ENCODE measurements at regions not wholly inside any gene's neighbourhood (a gene's known extent, or its start where the extent isn't known, plus 50 kb on each side); places are given as distances from the start of the nearest gene placed in this dataset.

- DNase-seq, result no peak
- no peaks in the 10 kb centered on the region for H3K27me3 ChIP-seq (ENCODE audit: insufficient read depth, low read depth, severe bottlenecking)
- no peak overlapping the region for H3K4me3 ChIP-seq (ENCODE audit: low read depth, low read length)
- TF ChIP-seq, protein P1, sequence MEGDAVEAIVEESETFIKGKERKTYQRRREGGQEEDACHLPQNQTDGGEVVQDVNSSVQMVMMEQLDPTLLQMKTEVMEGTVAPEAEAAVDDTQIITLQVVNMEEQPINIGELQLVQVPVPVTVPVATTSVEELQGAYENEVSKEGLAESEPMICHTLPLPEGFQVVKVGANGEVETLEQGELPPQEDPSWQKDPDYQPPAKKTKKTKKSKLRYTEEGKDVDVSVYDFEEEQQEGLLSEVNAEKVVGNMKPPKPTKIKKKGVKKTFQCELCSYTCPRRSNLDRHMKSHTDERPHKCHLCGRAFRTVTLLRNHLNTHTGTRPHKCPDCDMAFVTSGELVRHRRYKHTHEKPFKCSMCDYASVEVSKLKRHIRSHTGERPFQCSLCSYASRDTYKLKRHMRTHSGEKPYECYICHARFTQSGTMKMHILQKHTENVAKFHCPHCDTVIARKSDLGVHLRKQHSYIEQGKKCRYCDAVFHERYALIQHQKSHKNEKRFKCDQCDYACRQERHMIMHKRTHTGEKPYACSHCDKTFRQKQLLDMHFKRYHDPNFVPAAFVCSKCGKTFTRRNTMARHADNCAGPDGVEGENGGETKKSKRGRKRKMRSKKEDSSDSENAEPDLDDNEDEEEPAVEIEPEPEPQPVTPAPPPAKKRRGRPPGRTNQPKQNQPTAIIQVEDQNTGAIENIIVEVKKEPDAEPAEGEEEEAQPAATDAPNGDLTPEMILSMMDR (IDR thresholded peaks at IDR 0.05; ENCODE audit: low read depth, low read length), result no peak
- H3K9me3 ChIP-seq (ENCODE audit: severe bottlenecking), result no peaks in the 10 kb centered on the region
- no peaks in the 10 kb centered on the region for H3K36me3 ChIP-seq
- no peak overlapping the region for H3K27ac ChIP-seq
Observed at GRCh38 chr12:93016752-93017350, 87.8 kb upstream of the EEA1 start.

DNA sequence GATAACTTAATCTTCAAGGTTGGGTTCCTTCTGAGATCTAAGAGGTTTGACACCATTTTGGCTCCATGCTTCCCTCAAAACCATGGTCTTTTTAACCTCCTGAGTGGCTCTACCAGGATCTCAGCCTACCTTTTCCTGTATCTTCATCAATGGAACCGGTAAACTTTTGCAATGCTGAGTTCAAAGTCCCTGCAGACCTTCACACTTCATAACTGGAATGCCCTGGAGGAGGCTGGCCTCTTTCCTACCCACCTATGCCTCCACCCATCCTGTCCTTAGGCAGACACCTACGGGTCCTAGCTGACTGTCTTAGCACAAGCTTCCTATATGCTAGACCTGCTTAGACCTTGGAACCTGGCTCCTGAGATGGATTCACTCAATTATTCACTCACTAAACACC, 89.5 kb upstream of the EEA1 start:
- H3K27me3 ChIP-seq (ENCODE audit: insufficient read depth, low read depth, severe bottlenecking), result no peaks in the 10 kb centered on the region
- no peaks in the 10 kb centered on the region for H3K36me3 ChIP-seq
- TF ChIP-seq, protein P1 (IDR thresholded peaks at IDR 0.05; ENCODE audit: low read depth, low read length), result no peak
- no peak overlapping the region for H3K4me3 ChIP-seq (ENCODE audit: low read depth, low read length)
- no peak for DNase-seq
- H3K27ac ChIP-seq, result no peak overlapping the region
- no peaks in the 10 kb centered on the region for H3K9me3 ChIP-seq (ENCODE audit: severe bottlenecking)

GRCh38 chr12:93019212-93019927, 90.3 kb upstream of the EEA1 start:
- TF ChIP-seq, protein P1 (IDR thresholded peaks at IDR 0.05; ENCODE audit: low read depth, low read length), result no peak
- H3K4me3 ChIP-seq (ENCODE audit: low read depth, low read length), result no peak overlapping the region
- H3K36me3 ChIP-seq, result no peaks in the 10 kb centered on the region
- DNase-seq, result no peak
- no peaks in the 10 kb centered on the region for H3K9me3 ChIP-seq (ENCODE audit: severe bottlenecking)
- no peak overlapping the region for H3K27ac ChIP-seq
- H3K27me3 ChIP-seq (ENCODE audit: insufficient read depth, low read depth, severe bottlenecking), result no peaks in the 10 kb centered on the region

DNA sequence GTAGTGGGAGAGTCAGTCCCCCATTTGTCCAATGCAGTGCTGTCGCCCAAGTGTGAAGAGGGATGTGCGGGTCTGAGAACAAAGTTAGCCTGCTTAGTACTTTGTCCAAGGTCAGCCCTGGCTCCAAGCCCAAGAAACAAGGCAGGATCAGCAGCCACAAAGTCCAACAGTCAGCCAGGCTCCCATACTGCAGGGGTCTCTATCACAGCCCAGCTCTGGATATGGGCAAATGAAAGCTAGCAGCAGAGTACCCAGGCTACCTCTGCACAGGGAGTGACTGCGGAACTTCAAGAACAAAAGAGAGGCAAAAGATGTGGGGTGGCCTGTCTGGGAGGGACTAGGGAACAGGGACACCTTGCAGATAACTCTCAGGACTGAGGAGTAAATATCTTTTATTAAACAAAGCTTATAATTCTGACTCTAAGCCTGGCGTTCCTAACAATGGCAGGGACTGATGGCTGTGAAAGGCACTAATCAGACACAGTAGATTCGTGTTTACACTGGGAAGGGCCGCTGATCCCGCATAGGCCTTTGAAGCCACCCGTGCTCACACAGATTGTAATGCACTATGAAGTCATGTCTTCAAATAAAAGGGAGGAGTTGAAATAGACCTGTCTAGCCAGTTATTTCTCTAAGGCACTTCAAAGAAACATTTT, 91.0 kb upstream of the EEA1 start:
- no peak overlapping the region for H3K4me3 ChIP-seq (ENCODE audit: low read depth, low read length)
- DNase-seq, result no peak

DNA sequence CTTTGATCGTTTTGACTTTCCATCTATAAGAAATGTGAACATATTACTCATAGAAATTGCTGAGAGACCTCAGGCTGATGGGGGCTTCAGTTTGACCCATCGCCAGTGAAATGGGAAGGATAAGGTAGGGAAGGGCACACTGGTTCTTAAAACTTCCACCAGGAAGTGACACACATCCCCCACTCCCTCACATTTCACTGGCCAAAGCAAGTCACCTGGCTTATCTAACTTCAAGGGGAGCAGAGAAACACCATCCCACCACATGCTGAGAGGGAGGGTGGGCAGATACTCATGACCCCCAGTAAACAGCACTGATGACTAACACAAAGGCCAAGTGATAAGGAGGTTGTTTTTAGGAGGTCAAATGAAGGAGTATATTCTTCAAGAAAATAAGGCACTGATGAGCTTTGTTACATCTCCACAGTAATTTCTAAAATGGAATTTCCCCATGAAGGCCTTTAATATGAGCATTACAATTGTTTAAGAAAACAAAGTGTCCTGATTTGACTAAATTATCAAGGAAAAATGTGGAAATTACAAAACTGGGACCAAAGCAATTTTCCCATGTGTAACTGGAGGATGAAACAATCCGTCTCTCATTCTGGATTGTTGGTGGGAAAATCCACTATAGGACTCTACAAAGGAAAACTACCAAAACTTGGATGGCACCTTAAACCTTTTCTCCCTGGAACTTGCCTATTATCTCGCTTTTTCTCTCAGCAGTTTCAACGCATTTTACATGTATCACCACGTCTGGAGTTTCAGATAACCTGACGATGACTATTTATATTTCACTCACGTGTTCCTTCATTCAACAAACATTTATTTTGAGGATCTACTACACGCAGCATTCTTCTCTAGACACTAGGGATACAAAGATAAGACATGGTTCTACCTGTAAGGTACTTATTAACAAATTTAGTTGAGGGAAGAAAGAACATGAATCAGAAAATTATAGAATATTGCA, 91.8 kb upstream of the EEA1 start:
- DNase-seq, result no peak
- TF ChIP-seq, protein P1 (IDR thresholded peaks at IDR 0.05; ENCODE audit: low read depth, low read length), result no peak
- no peaks in the 10 kb centered on the region for H3K27me3 ChIP-seq (ENCODE audit: insufficient read depth, low read depth, severe bottlenecking)
- H3K36me3 ChIP-seq, result no peaks in the 10 kb centered on the region
- H3K27ac ChIP-seq, result no peak overlapping the region
- H3K4me3 ChIP-seq (ENCODE audit: low read depth, low read length), result no peak overlapping the region
- no peaks in the 10 kb centered on the region for H3K9me3 ChIP-seq (ENCODE audit: severe bottlenecking)

More for the DNA sequence above, 91.0 kb upstream of the EEA1 start:
- Histone ChIP-seq H3K36me3 (no peaks in the 10 kb centered on the region), H3K9me3 (ENCODE audit: severe bottlenecking) (no peaks in the 10 kb centered on the region), H3K27ac (no peak overlapping the region), H3K27me3 (ENCODE audit: insufficient read depth, low read depth, severe bottlenecking) (no peaks in the 10 kb centered on the region)
- TF ChIP-seq, protein P1 (IDR thresholded peaks at IDR 0.05; ENCODE audit: low read depth, low read length), result no peak

Measured in WERI-Rb-1 (cell line).